ENCODE measurements at regions not wholly inside any gene's neighbourhood (a gene's known extent, or its start where the extent isn't known, plus 50 kb on each side); places are given as distances from the start of the nearest gene placed in this dataset.
A peak's percentile ranks its signal among the peaks of the same experiment; 100 is the strongest.

- H3K4me3 ChIP-seq (ENCODE audit: low read depth, low read length), result no peak overlapping the region
- TF ChIP-seq, protein P1, sequence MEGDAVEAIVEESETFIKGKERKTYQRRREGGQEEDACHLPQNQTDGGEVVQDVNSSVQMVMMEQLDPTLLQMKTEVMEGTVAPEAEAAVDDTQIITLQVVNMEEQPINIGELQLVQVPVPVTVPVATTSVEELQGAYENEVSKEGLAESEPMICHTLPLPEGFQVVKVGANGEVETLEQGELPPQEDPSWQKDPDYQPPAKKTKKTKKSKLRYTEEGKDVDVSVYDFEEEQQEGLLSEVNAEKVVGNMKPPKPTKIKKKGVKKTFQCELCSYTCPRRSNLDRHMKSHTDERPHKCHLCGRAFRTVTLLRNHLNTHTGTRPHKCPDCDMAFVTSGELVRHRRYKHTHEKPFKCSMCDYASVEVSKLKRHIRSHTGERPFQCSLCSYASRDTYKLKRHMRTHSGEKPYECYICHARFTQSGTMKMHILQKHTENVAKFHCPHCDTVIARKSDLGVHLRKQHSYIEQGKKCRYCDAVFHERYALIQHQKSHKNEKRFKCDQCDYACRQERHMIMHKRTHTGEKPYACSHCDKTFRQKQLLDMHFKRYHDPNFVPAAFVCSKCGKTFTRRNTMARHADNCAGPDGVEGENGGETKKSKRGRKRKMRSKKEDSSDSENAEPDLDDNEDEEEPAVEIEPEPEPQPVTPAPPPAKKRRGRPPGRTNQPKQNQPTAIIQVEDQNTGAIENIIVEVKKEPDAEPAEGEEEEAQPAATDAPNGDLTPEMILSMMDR (conservative IDR thresholded peaks at IDR 0.05; ENCODE audit: low read depth, low read length), result no peak
- DNase-seq (ENCODE audit: low read depth), result no peak
Observed at GRCh38 chr9:26263478-26263877, 585.2 kb upstream of the TUSC1 start.

GRCh38 chr9:26262421-26263107, 584.3 kb upstream of the TUSC1 start:
- TF ChIP-seq, protein P1 (conservative IDR thresholded peaks at IDR 0.05; ENCODE audit: low read depth, low read length), result no peak
- no peak for DNase-seq (ENCODE audit: low read depth)
- H3K4me3 ChIP-seq (ENCODE audit: low read depth, low read length), result no peak overlapping the region

DNA sequence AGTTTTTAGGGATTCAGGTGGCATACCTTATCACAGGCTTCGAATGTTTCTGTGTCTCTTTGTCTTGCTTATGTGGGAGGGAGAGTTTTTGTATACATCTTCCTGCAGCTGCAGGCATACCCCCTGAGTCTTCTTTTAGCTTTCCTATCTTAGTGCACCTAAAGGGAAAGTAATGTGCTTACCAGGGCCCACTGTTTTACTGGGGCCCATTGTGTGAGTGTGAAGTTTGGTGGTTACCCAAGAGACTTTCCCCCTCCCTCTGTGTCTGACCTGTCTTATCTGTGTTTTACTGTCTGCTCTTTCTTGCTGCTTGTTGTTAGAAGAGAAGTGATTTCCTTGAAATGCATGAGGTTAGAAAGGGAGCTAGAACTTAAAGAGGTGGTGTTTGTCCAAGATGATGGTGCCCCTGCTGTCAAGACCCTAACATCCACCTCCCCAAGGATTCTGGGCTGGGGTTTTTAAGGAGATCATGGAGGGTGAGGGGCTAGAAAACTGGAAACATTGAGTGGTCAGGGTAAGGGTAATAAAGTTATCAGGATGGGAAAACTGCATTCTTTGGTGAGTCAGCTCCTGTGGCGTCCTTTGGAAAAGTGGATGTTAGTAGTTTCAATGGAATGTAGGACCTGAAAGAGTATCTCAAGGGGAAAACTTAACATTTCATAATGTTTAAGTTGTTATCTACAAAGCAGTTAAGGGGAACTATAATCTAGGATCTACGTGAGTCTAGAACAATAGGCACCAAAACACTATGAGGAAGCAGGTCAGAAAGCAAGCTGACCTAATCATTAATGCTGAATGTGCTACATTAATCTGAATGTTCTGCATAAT, 583.5 kb upstream of the TUSC1 start:
- TF ChIP-seq, protein P1 (conservative IDR thresholded peaks at IDR 0.05; ENCODE audit: low read depth, low read length), result no peak
- DNase-seq (ENCODE audit: low read depth), result peak; percentile 31
- H3K4me3 ChIP-seq (ENCODE audit: low read depth, low read length), result no peak overlapping the region

DNA sequence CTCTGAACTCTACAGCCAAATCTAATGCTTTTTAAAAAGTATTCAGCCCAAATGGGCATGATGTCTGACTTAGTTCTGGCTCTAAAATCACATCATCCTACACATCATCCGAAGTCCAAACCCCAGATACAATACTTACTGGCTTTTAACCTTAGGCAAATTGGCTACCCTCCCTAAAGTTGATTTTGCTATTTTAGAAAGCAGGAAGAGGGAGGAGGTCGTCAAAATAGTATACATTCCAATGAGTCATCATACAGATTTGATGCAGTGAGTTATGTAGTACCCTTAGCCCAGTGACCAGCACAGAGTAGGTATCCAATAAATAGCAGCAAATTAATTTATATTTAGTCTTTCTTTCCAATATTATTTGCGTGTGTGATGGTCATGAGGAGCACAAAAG, 582.0 kb upstream of the TUSC1 start:
- DNase-seq (ENCODE audit: low read depth), result peak; percentile 7
- TF ChIP-seq, protein P1 (conservative IDR thresholded peaks at IDR 0.05; ENCODE audit: low read depth, low read length), result no peak
- no peak overlapping the region for H3K4me3 ChIP-seq (ENCODE audit: low read depth, low read length)

DNA sequence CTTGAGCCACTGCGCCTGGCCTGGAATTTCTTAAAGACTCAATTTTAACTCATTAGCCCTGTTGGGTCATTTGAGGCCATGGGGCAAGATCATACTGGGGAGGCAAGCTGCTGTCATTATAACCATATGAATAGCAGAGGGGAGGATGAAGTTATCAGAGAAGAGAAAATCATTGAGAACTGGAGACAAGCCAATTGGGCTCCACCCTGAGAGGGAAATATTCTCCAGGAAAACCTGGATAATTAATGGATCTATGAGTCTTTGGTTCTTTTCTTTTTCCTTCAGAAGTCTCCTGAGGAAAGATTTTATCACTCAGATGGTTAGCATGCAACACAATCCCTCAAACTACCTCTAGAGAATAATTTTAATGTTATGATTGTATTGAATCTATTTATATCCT, 569.6 kb upstream of the TUSC1 start:
- no peak for DNase-seq (ENCODE audit: low read depth)
- TF ChIP-seq, protein P1 (conservative IDR thresholded peaks at IDR 0.05; ENCODE audit: low read depth, low read length), result no peak
- no peak overlapping the region for H3K4me3 ChIP-seq (ENCODE audit: low read depth, low read length)

DNA sequence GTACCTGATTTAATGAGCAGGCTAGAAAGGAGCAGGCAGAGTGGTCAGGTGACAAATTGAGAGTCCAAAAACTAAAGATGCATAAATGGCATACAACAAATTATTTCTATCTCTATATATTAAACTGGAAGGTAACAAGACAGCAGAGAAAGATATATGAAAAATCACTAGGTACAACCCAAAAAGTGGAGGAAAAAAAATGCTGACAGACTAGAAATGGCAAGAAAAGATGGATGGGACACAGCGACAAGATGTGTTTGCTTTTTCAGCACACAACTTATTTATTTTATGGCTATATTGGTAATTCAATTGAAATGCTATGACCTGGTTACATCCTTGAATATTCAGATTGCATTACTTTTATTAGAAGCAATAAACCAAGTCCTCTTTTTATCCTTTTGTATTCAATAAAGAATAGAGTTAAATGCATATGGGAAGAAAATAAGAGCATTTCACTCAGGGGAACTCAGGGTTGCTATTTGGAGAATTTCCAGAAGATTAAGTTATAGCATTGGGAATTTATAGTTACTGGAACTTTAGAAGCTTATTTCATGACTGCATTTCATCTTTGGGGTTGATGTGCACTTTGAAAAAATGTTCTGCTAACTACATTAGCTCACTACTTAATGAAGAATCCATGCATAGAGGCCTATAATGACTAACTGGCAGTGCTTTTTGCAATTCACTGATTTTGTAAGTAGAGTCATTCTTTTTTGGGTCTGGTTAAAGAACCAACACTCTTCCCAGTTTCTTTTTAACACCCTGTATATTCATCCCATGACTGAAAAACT, 566.6 kb upstream of the TUSC1 start:
- TF ChIP-seq, protein P1 (conservative IDR thresholded peaks at IDR 0.05; ENCODE audit: low read depth, low read length), result no peak
- no peak for DNase-seq (ENCODE audit: low read depth)
- no peak overlapping the region for H3K4me3 ChIP-seq (ENCODE audit: low read depth, low read length)

Data from choroid plexus epithelial cell (primary cell).